Fibroblast of the conjunctiva (primary cell): ENCODE measurements at regions not wholly inside any gene's neighbourhood (a gene's known extent, or its start where the extent isn't known, plus 50 kb on each side); places are given as distances from the start of the nearest gene placed in this dataset.

Experiments
- DNase-seq: peaks from one replicate; pipeline ENCODE4 v3.0.0-alpha.2; 2010; ENCODE audit warnings: low read depth

DNA sequence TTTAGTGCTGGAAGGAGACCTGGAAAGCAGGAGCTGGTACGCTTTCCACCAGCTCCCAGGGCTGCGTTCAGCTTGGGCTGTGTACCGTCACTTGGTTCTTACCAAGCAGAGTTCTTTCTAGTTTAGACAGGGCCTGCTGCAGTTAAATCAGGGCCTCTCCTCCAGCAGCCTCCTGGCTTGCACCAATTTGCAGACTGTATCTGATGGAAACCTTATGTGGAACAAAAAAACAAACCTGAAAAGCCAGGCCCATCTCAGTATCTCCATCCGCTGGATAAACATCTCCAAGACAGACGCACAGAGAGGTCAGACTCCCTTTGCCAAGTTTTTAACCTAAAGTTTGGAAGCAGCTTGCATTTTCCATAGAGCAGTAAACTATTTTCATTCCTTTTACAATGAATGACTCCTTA, 288.6 kb upstream of the SORL1-AS1 start:
- DNase-seq = peak; percentile 85

DNA sequence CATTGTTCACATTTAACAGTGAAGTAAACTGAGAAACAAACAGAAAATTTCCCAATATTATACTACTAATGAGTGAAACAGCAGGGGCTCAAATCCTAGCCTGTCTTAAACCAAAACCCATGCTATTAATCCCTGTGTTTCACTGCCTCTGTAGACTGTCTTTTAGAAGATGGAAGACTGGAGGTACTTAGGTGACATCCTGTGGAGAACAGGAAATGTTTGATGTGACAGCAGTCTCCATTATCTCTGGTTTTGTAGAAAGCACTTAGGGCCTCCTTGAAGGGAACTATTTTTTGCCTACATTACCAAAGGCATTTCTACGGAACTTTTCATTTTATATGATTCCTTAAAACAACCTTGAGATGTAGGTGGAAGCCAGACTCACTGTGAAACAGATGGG, 288.1 kb upstream of the SORL1-AS1 start:
- DNase-seq = no peak

DNA sequence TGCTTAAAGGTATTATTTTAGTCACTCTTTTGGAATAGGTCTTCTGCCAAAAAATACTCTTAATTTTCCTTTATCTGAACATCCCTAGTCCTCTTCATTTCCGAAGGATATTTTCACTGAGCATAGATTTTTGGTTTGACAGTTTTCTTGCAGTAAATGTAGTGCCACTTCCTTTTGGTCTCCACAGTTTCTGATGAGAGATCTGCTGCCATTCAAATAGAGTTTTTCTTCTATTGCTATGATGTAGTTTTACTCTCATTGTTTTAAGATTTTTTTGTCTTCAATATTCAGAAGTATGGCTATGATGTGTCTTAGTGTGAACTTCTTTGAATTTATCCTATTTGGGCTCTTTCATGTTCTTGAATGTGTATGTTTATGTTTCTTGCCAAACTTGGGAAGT, 281.1 kb upstream of the SORL1-AS1 start:
- DNase-seq = no peak

DNA sequence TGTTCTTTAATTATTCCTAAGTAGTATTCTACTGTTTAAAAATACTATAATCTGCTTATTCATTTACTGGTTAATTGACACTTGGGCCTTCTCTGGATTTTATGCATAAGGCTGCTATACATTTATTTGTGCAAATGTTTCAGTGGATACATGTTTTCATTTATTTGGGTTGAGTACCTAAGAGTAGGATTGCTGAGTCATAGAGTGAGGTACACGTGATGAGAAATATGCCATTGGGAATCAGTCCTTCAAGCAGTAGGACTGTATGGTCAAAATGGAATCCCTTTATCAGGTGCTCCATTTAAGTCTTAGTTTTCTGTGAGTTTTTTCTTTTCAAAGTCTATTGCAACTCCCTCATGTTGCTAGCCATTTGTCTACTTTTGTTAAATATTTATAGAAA, 275.2 kb upstream of the SORL1-AS1 start:
- no peak for DNase-seq

DNA sequence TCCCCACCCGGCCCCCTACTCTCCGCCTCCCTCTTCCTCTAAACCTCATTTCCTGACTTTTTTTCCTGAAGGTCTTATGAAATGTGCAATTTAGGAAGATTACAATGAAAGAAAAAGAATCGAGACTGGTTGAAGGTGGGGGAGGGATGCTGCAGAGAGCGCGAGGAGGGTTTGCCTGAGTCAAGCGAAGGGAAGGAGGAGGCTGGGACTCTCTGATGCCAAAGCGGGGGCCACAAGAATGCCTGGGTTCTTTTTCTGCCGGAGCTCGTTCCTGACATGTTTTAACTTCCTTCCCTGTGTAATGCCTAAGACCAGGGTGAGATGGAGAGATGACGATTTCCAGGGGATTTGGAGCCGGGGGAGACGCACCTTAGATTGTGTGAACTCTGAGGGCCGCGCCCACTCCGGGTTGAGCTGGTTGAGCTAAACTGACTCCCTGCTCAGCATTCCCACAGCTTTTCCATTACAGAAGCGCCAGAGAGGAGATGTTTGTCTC, 270.5 kb upstream of the SORL1-AS1 start:
- no peak for DNase-seq

DNA sequence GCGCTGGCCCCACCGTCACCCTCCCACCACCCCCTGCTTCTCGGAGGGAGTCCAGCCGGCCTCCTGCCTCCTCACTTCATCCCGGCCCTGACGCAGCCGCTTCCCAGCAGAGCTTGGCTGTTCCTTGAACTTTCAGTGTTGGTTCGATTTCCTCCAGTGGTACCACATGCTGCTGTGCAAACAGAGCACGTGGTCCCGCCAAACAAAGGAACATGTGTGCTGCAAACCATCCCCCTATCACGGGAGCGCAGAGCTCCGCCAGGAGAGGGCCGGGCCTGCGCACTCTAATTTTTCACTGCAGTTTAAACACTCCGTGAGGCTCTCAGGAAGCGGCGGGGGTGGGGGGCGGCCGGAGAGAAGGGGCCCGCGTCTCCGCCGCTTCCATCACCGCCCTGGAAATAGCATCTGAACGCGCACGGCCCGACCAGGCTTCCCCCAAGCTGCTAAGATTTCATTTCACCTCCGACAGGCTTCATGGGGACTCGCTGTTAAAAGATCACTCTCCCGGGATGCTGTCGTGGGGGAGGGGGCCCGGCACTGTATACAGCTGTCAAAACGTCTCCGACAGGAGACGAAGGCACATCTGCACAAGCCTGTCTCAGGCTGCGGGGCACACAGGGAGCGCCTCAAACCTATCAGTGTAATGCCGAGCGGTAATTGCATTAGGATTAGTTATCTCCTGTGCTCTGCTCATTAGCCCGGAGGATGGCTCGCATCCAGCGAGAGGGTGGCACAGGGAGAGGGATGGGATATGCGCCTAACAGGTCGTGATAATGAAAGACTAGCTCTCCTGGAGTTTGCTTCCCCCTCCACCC, 269.9 kb upstream of the SORL1-AS1 start:
- DNase-seq = peak; percentile 93

DNA sequence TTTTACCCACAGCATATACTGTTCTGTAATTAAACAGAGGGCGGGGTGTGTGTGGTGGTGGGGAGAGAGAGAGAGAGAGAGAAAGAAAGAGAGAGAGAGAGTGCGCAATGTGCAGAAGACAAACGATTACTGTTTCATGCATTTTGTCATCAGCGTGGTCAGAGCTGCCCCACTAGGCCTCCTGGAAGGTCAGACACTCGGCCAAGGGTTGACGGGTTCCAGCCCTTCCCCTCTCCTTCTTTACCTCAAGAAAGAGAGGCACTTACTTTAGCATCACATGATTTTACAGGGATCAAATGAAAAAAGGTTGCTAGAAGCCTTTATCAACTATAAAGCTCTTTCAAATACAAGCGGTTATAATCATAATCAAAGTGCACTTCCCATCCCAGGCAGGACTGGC, 269.2 kb upstream of the SORL1-AS1 start:
- no peak for DNase-seq

DNA sequence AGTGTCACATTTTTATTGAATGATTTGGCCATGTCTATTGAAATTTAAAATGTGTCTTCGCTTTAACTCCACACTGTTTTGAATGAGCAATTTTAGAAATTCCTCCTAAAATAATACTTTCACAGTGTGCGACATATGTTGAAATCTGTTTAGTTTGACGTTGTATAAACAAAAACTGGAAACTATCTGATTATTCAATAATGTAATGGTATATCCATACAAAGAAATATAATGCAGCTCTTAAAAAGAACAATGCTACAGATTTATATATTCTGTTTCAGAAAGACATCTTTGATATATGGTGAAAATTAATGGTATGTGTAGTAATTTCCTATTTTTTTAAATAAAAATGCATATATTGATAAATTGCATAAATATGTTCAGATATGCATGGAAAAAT, 268.7 kb upstream of the SORL1-AS1 start:
- DNase-seq = no peak

DNA sequence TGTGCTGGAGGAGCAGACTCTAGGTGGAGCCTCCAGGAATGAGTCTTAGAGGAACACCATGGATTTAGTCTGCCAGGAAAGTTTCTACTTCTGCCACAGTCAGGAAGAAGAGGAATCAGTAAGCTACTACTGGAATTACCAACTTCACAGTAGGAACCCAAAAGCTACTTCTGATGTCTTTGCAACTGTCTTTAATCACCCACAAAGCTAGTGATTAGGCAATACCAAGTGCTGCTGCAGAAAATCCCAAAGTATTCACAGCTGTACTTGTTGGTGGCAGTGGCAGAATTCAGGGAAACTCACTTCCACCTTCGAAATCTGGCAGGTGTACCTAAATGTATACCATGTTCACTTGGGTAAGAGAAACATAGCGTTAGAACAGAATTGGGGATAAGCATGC, 264.5 kb upstream of the SORL1-AS1 start:
- DNase-seq = no peak

DNA sequence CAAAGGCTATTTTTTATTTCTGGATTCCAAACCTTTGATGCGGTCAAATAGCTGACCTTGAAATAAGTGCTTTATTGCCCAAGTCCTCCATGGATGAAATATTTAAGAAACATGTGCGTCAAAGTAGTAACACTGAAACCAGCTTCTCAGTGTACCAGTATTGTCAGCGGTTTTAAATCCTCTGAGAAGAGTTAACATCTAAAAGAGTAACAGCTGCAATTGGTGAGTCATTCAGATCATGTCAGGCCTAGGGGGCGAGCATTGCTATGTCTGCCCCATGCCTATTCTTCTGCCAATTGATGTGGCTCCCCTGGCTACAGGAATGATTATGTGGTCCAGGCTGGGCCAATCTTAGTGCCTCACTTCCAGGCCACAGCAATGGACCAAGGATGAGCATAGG, 263.3 kb upstream of the SORL1-AS1 start:
- peak; percentile 37 for DNase-seq

DNA sequence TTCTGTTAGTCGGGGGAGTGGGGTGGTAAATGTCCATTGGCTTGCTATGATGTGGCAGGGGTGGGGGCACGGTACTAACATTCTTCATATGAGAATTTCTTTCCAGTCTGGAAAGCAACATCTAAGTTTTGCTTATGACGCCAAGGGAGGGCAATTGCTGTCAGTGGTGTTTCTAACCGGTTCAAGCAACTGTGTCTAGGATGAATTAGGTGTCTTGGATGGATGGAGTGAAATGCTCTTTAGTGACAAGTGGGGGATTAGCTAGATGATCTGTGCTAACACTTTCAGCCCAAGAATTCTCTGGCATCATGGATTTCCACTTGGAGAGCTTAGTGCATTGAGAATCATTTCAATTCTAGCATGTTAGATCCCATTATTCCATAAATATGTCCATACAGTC, 262.6 kb upstream of the SORL1-AS1 start:
- DNase-seq = no peak

DNA sequence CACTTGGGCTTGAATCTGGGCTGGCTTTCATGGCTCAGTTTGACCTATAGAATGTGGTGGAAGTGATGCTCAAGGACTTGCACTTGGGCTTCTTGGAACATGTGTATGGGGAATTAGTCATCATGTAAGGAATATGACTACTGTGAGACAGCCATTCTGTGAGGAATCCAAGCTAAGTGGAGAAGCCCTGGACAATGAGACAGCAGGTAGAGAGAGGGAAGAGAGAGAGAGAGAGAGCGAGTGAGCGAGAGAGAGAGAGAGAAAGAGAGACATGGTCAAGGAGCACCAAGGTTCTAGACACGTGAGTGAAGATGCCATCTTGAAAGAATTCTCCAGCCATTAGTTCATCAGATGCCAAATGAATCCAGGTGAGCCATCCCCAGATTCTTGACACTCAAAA, 261.6 kb upstream of the SORL1-AS1 start:
- no peak for DNase-seq

DNA sequence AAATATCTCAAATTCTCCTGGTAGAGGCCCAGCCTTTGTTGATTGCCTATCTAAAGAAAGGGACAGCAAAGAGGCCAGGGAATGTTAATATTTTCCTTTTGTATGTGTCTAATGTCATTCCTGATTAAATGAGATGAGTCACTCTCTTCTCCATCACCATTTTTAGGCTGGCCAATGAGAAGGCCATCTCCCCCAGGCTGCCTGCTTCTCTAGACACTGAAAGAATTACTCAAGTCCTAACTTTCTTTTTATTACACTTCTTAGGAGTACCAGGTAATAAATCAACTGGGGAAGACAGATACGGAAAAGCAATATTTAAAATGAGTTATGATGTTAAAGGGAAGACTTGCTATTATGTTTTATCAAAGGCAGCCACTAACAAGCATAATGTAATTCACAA, 259.2 kb upstream of the SORL1-AS1 start:
- no peak for DNase-seq

DNA sequence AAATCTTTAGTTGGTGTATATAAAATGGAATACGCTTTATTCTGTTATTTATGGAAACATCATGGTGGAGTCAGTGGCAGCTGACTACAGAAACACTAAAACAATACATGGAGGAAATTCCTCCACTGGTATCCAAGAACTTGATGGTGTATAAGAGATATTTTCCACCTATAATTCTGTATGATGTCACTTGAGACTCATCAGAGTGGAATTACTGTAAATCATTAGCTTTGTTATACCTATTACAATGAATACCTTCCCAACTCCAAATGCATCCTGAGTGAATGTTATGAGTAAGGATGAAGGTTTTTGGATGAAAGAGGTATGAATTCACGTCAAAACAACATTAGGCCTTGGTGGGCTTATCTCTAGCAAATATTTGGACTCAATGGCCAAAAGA, 258.5 kb upstream of the SORL1-AS1 start:
- DNase-seq = no peak

DNA sequence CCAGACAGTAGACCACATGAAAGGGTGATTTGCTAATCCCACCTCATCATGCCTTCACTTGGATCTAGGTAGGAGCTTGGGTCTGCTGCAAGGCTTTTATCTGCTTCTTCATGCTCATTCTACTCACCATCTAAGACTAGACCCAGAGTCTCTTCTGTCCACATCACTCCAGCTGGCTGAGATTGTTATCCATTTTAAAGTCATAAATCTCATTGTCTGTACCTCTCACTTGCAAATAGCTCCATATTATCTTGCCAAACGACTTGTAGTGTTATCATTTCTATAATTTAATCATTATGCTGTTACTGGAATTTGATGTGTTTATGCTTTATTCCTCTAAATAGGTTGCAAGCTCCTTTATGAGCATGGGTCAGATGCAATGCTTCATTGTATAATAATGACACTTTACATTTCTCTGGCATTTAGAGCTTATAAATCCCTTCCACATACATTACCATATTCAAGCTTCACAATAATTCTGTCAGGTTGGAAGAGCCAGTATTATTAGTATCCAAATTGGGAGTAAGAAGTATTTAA, 254.2 kb upstream of the SORL1-AS1 start:
- DNase-seq = no peak

DNA sequence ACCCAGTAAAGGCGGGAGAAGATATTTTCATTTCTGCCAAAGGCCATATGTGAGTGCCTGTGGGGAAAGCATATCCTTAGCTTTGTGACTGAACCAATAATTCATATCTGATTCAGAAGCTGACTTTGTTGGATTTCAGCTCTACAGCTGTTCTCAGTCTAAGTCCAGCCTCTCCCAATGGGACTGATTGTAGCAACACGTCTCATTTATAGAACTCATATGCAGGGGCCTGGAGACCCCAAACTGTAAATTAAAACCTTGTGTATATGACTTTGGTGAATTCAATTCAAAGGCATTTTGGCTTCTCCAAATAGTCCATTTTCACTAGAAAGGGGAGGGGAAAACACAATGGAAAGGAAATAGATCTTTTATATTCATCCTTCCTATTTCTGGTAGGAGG, 250.4 kb upstream of the SORL1-AS1 start:
- no peak for DNase-seq

DNA sequence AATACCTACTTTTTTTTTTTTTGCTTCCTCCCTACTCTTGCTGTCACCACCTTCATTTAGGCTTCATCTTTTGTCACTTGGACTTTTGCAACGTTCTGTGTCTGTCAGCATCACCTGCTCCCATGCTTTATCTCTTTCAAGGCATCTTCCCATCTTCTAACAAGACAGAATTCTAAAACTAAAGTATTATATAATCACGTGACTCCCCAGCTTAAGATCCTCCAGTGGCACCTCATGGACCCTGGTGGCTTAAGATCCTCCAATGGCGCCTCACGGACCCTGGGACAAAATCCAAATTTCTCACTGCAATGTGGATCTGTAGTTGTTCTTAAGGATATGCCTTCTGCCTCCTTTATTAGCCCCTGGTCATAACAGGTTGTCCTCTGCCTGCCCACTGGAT, 248.2 kb upstream of the SORL1-AS1 start:
- DNase-seq = no peak

DNA sequence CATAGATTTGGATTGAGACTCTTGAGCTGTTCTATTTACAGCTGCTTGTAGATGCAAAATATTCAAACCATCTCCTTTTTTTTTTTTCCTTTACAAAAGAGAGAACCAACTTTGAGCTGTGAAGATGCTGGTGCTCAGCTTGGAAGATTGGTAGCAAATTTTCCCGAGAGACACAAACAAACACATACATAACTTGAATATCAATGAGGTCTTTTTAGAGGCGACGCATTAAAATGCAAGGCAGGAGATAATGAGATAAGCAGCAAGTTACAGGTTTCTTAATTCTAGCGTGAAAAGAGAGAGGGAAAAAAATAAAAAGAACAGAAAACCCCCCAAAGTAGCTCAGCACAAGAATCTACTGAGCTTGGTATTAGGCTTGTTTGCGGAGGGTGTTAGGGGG, 247.0 kb upstream of the SORL1-AS1 start:
- DNase-seq = no peak

DNA sequence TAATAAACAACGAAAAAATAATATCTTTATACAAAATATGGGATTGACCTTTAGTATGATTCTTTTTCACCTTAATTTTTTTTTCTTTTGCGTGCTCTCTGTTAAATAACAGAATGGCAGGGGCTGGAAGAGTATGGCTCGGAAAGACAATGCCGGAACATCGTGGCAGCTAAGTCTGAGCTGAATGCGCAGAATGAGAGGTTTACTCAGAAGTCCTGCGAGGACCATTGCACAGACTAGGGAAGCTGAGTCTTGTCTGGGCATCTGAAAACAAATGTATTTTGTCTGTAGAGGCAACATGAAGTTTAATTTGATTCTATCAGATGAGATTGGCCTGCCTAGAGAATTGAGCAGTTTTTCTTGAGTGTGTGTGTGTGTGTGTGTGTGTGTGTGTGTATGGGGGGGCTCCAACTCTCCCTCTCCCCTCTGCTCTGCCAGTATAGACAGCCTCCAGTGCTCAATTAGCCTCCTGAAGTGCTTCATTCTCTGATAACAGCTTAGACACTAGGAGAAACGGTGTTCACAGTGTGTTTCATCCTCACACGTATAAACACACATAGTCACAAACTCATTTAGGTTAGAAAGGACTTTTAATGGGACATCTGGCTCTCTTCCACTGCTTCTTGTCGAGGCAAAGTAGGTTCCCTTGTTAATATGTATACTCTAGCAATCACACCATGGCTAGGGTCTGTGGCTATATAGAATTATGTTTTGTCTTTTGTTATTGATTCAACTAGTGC, 244.3 kb upstream of the SORL1-AS1 start:
- no peak for DNase-seq

DNA sequence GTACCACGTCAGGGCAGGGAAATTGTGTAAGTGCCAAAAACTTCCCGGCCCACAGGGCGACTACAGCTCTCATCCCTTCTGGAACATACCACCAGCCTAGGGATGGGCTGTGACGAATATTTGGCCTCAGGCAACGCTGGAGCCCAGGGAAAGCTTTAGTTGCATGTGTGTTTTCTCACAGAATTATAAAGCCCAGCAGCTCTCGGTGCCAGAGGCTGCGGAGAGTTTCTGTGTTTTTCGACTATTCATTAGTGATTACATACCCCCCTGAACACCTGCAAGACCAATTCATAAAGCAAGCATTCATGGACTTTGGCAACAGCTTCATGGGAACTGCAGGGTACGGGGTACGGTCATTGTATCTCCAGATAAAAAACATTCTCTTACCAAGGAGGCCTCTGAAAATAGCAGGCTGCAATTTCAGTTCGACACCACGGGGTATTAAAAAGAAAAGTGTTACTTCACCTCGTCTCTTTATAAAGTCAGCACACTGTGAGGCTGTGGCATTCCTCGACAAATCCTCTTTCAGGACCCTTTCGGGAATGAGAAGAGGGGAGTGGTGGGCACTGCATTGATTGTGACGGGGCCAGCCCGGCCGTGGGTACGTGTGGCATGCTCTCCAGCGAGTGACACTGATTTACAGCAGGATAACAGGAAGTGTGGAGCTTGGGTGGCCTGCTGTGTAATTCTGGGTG, 243.6 kb upstream of the SORL1-AS1 start:
- no peak for DNase-seq

DNA sequence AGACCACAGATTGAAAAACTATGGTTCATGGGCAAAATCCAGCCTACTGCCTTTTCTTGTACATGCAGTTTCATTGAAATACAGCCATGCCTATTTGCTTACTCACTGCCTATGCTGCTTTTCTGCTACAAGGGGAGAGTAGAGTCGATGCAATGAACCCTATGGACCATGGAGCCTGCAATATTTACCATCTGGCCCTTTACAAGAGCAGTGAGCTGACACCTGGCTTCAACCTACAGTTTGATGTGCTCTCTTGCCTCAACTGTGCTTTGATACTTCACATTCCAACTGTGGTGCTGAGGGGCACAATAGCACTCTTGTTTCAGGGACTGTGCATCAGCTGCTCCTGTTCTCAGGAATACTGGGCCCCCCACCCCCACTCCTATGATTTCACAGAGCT, 239.5 kb upstream of the SORL1-AS1 start:
- DNase-seq = no peak

DNA sequence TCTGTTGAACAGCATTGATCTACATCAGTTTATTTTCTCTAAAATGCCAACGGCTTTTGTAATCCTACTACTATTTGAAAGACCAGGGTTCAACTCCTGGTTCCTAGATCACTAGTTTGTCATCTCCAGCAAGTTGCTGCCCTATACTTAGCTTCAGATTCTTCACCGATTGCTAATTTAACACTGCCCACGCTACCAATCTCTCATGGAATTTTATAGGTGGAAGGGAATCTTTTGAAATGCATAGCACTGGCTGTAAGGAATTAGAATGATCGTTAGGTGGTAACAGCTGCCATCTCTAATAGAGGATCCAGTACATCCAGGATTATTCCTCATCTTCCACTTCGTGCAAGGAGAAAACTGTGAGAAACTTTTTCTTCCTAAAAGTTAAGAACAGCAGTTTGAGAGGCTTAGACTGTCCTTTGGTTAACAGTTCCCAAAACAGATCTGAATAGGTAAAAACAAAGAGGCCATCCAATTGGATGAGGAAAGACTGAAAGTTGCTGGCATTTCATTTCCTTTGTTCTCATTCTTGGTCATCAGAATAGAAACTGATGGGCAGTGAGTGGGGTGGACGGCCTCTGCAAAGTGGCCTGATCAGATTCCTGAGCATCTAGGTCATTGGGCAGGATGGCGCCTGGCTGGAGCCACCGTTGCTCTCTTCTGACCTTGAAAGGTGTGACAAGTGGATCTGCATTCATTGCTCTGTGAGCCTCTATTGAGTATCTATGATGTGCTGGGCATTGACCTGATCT, 236.3 kb upstream of the SORL1-AS1 start:
- DNase-seq = no peak
